ENCODE measurements at regions not wholly inside any gene's neighbourhood (a gene's known extent, or its start where the extent isn't known, plus 50 kb on each side); places are given as distances from the start of the nearest gene placed in this dataset.

- ATAC-seq (ENCODE audit: low read depth) = no peak
- no peak overlapping the region for H3K27ac Mint-ChIP-seq
- H3K27me3 Mint-ChIP-seq = no peaks in the 10 kb centered on the region
These were observed 101.7 kb upstream of the TP63 start for GRCh38 chr3:189529468-189529867.

GRCh38 chr3:189529889-189530471 is 101.2 kb upstream of the TP63 start:
- Mint-ChIP-seq H3K4me1 (no peaks in the 10 kb centered on the region), H3K4me3 (no peak overlapping the region), H3K27ac (no peak overlapping the region), H3K27me3 (no peaks in the 10 kb centered on the region), H3K9me3 (peaks cover 3% of the 10 kb centered on the region), H3K36me3 (no peaks in the 10 kb centered on the region)
- ATAC-seq (ENCODE audit: low read depth) (no peak), DNase-seq (ENCODE audit: low spot score in 2 of 2) (no peak)

More at GRCh38 chr3:189529468-189529867, 101.7 kb upstream of the TP63 start:
- Mint-ChIP-seq H3K4me1 (no peaks in the 10 kb centered on the region), H3K36me3 (no peaks in the 10 kb centered on the region), H3K4me3 (no peak overlapping the region), H3K9me3 (peaks cover 3% of the 10 kb centered on the region)
- DNase-seq (ENCODE audit: low spot score in 2 of 2) = no peak

- no peak overlapping the region for H3K27ac Mint-ChIP-seq
- H3K4me3 Mint-ChIP-seq = no peak overlapping the region
- peaks cover 1% of the 10 kb centered on the region for H3K9me3 Mint-ChIP-seq
- no peaks in the 10 kb centered on the region for H3K4me1 Mint-ChIP-seq
- no peaks in the 10 kb centered on the region for H3K36me3 Mint-ChIP-seq
- no peaks in the 10 kb centered on the region for H3K27me3 Mint-ChIP-seq
- DNase-seq (ENCODE audit: low spot score in 2 of 2) (no peak), ATAC-seq (ENCODE audit: low read depth) (no peak)
These were observed 100.4 kb upstream of the TP63 start for GRCh38 chr3:189530822-189531221.

GRCh38 chr3:189531271-189531670 is 99.9 kb upstream of the TP63 start:
- Mint-ChIP-seq H3K9me3 (no peaks in the 10 kb centered on the region), H3K27me3 (no peaks in the 10 kb centered on the region), H3K4me3 (no peak overlapping the region), H3K36me3 (no peaks in the 10 kb centered on the region), H3K27ac (no peak overlapping the region), H3K4me1 (no peaks in the 10 kb centered on the region)
- ATAC-seq (ENCODE audit: low read depth) (no peak), DNase-seq (ENCODE audit: low spot score in 2 of 2) (no peak)

- Mint-ChIP-seq H3K27ac (no peak overlapping the region), H3K27me3 (no peaks in the 10 kb centered on the region), H3K36me3 (no peaks in the 10 kb centered on the region), H3K4me1 (no peaks in the 10 kb centered on the region), H3K4me3 (no peak overlapping the region), H3K9me3 (peaks cover 3% of the 10 kb centered on the region)
- ATAC-seq (ENCODE audit: low read depth) (no peak), DNase-seq (ENCODE audit: low spot score in 2 of 2) (no peak)
These were observed 96.7 kb upstream of the TP63 start for GRCh38 chr3:189534531-189534930.

- Mint-ChIP-seq H3K27me3 (no peaks in the 10 kb centered on the region), H3K9me3 (peaks cover 3% of the 10 kb centered on the region), H3K4me3 (no peak overlapping the region), H3K36me3 (no peaks in the 10 kb centered on the region), H3K4me1 (no peaks in the 10 kb centered on the region), H3K27ac (no peak overlapping the region)
- no peak for ATAC-seq (ENCODE audit: low read depth)
- DNase-seq (ENCODE audit: low spot score in 2 of 2) = no peak
These were observed 94.1 kb upstream of the TP63 start for GRCh38 chr3:189537135-189537534.

- H3K9me3 Mint-ChIP-seq = peaks cover 18% of the 10 kb centered on the region
- no peak for ATAC-seq (ENCODE audit: low read depth)
- no peaks in the 10 kb centered on the region for H3K27me3 Mint-ChIP-seq
- no peak overlapping the region for H3K4me3 Mint-ChIP-seq
- H3K4me1 Mint-ChIP-seq = no peaks in the 10 kb centered on the region
- DNase-seq (ENCODE audit: low spot score in 2 of 2) = no peak
- no peak overlapping the region for H3K27ac Mint-ChIP-seq
- peaks cover 7% of the 10 kb centered on the region for H3K36me3 Mint-ChIP-seq
These were observed 83.7 kb upstream of the TP63 start for GRCh38 chr3:189547448-189547847.

GRCh38 chr3:189548053-189548452 is 83.1 kb upstream of the TP63 start:
- H3K36me3 Mint-ChIP-seq = peaks cover 7% of the 10 kb centered on the region
- H3K27ac Mint-ChIP-seq = no peak overlapping the region
- ATAC-seq (ENCODE audit: low read depth) (no peak), DNase-seq (ENCODE audit: low spot score in 2 of 2) (no peak)
- no peaks in the 10 kb centered on the region for H3K4me1 Mint-ChIP-seq
- no peak overlapping the region for H3K4me3 Mint-ChIP-seq
- H3K9me3 Mint-ChIP-seq = peaks cover 18% of the 10 kb centered on the region
- no peaks in the 10 kb centered on the region for H3K27me3 Mint-ChIP-seq

- no peak for DNase-seq (ENCODE audit: low spot score in 2 of 2)
- Mint-ChIP-seq H3K27ac (no peak overlapping the region), H3K36me3 (peaks cover 5% of the 10 kb centered on the region), H3K4me1 (no peaks in the 10 kb centered on the region), H3K9me3 (peaks cover 14% of the 10 kb centered on the region), H3K27me3 (no peaks in the 10 kb centered on the region), H3K4me3 (no peak overlapping the region)
- ATAC-seq (ENCODE audit: low read depth) = no peak
These were observed 80.2 kb upstream of the TP63 start for GRCh38 chr3:189551007-189551406.

- no peak overlapping the region for H3K4me3 Mint-ChIP-seq
- peaks cover 3% of the 10 kb centered on the region for H3K36me3 Mint-ChIP-seq
- no peak overlapping the region for H3K27ac Mint-ChIP-seq
- DNase-seq (ENCODE audit: low spot score in 2 of 2) (no peak), ATAC-seq (ENCODE audit: low read depth) (no peak)
- H3K4me1 Mint-ChIP-seq = no peaks in the 10 kb centered on the region
- H3K9me3 Mint-ChIP-seq = peaks cover 10% of the 10 kb centered on the region
- no peaks in the 10 kb centered on the region for H3K27me3 Mint-ChIP-seq
These were observed 76.2 kb upstream of the TP63 start for GRCh38 chr3:189554868-189555557.

- DNase-seq (ENCODE audit: low spot score in 2 of 2) (no peak), ATAC-seq (ENCODE audit: low read depth) (no peak)
- peaks cover 8% of the 10 kb centered on the region for H3K9me3 Mint-ChIP-seq
- H3K27me3 Mint-ChIP-seq = no peaks in the 10 kb centered on the region
- H3K36me3 Mint-ChIP-seq = peaks cover 1% of the 10 kb centered on the region
- H3K4me1 Mint-ChIP-seq = no peaks in the 10 kb centered on the region
- H3K4me3 Mint-ChIP-seq = no peak overlapping the region
- no peak overlapping the region for H3K27ac Mint-ChIP-seq
These were observed 75.7 kb upstream of the TP63 start for GRCh38 chr3:189555558-189555881.

GRCh38 chr3:189557824-189558223 is 73.4 kb upstream of the TP63 start:
- Mint-ChIP-seq H3K27ac (no peak overlapping the region), H3K27me3 (no peaks in the 10 kb centered on the region), H3K4me3 (no peak overlapping the region), H3K9me3 (peaks cover 2% of the 10 kb centered on the region), H3K4me1 (peaks cover 2% of the 10 kb centered on the region), H3K36me3 (no peaks in the 10 kb centered on the region)
- no peak for ATAC-seq (ENCODE audit: low read depth)
- DNase-seq (ENCODE audit: low spot score in 2 of 2) = no peak

GRCh38 chr3:189561256-189561655 is 69.9 kb upstream of the TP63 start:
- no peak overlapping the region for H3K27ac Mint-ChIP-seq
- H3K4me3 Mint-ChIP-seq = no peak overlapping the region
- H3K36me3 Mint-ChIP-seq = no peaks in the 10 kb centered on the region
- H3K27me3 Mint-ChIP-seq = no peaks in the 10 kb centered on the region
- no peak for ATAC-seq (ENCODE audit: low read depth)
- peaks cover 9% of the 10 kb centered on the region for H3K4me1 Mint-ChIP-seq
- H3K9me3 Mint-ChIP-seq = peaks cover 2% of the 10 kb centered on the region
- no peak for DNase-seq (ENCODE audit: low spot score in 2 of 2)

GRCh38 chr3:189563853-189564563 is 67.2 kb upstream of the TP63 start:
- H3K27me3 Mint-ChIP-seq = no peaks in the 10 kb centered on the region
- H3K9me3 Mint-ChIP-seq = no peaks in the 10 kb centered on the region
- H3K27ac Mint-ChIP-seq = no peak overlapping the region
- H3K4me3 Mint-ChIP-seq = no peak overlapping the region
- no peaks in the 10 kb centered on the region for H3K36me3 Mint-ChIP-seq
- ATAC-seq (ENCODE audit: low read depth) (peak; percentile 17), DNase-seq (ENCODE audit: low spot score in 2 of 2) (no peak)
- peaks cover 24% of the 10 kb centered on the region for H3K4me1 Mint-ChIP-seq
